ENCODE measurements at regions not wholly inside any gene's neighbourhood (a gene's known extent, or its start where the extent isn't known, plus 50 kb on each side); places are given as distances from the start of the nearest gene placed in this dataset.
A peak's percentile ranks its signal among the peaks of the same experiment; 100 is the strongest.

DNA sequence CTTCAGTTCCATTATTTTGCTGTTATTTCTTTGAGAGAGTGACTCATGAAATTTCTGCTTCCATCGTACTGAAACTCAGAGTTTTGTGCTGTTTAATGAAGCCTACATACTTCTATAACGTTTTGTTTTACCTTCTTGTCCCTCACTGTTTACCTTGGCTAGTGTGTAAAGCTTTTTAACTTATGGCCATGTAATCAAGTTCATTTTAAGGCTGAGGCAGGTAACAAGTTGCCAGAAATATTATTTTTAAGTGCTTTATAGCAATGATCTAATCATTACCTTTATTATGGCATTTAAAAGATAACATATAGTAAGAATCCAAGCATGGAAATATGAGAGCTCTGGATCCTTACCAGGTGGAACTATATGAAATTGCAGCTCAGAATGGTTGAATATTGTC is 102.3 kb upstream of the FAT1 start:
- DNase-seq (ENCODE audit: low read depth, low spot score), result no peak

DNA sequence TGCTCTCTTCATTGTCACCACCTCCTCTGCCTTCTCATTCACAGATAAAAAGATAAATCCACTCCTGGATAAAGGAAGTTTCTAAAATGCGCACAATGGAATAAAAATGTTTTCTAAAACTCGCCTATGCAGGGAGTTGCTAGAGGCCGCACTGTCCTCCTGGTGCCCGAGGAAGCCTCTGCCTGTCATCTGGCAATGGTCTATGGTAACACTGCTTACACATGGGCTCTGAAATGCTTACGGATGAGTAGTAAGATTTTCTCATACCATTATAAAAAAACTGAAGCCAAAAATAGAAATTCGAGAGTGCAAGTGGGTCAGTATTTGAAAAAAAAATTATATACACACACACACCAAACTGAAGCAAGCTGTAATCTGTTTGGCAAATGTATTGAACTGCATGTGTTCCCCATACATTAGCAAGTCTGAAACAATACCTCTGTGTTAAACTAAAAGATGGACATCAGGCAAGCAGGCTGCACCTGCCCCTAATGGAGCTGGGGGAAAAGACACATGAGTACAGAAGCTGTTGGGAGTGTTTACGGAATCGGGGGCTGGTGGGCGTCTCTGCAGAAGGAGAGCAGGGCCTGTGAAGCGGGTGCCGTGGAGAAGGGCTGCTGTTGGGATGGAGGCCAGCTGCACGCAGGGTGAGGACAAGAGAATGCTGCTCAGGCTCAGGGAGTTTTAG is 103.3 kb upstream of the FAT1 start:
- no peak for DNase-seq (ENCODE audit: low read depth, low spot score)
- TF ChIP-seq, protein P1, sequence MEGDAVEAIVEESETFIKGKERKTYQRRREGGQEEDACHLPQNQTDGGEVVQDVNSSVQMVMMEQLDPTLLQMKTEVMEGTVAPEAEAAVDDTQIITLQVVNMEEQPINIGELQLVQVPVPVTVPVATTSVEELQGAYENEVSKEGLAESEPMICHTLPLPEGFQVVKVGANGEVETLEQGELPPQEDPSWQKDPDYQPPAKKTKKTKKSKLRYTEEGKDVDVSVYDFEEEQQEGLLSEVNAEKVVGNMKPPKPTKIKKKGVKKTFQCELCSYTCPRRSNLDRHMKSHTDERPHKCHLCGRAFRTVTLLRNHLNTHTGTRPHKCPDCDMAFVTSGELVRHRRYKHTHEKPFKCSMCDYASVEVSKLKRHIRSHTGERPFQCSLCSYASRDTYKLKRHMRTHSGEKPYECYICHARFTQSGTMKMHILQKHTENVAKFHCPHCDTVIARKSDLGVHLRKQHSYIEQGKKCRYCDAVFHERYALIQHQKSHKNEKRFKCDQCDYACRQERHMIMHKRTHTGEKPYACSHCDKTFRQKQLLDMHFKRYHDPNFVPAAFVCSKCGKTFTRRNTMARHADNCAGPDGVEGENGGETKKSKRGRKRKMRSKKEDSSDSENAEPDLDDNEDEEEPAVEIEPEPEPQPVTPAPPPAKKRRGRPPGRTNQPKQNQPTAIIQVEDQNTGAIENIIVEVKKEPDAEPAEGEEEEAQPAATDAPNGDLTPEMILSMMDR (IDR thresholded peaks at IDR 0.05; ENCODE audit: low read depth, low read length), result no peak
- H3K4me3 ChIP-seq (ENCODE audit: low read depth, low read length), result no peak overlapping the region
- in situ Hi-C loops (cut with HindIII; ENCODE audit: low sequenced_read_pairs), result no loop called here

More for the DNA sequence above, 102.3 kb upstream of the FAT1 start:
- no peak overlapping the region for H3K4me3 ChIP-seq (ENCODE audit: low read depth, low read length)
- TF ChIP-seq, protein P1 (IDR thresholded peaks at IDR 0.05; ENCODE audit: low read depth, low read length), result no peak
- in situ Hi-C loops (cut with HindIII; ENCODE audit: low sequenced_read_pairs), result no loop called here

DNA sequence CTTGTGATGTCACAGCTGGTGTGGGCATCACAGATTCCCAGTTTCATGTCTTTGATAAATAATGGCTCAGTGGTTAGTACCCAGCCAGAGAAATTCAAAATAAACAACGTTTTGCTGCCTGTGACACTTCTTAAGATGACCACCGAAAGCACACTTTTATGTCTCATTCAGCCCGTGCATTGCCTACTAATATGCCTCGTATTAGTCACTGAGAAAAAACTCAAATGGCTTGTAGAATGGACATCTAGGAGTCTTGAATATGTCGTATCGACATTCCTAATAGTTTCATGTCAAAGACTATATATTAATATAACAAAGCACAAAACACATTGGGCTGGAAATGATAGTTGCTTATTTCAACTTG is 103.9 kb upstream of the FAT1 start:
- no peak for DNase-seq (ENCODE audit: low read depth, low spot score)
- TF ChIP-seq, protein P1 (IDR thresholded peaks at IDR 0.05; ENCODE audit: low read depth, low read length), result no peak
- no peak overlapping the region for H3K4me3 ChIP-seq (ENCODE audit: low read depth, low read length)
- in situ Hi-C loops (cut with HindIII; ENCODE audit: low sequenced_read_pairs), result no loop called here

DNA sequence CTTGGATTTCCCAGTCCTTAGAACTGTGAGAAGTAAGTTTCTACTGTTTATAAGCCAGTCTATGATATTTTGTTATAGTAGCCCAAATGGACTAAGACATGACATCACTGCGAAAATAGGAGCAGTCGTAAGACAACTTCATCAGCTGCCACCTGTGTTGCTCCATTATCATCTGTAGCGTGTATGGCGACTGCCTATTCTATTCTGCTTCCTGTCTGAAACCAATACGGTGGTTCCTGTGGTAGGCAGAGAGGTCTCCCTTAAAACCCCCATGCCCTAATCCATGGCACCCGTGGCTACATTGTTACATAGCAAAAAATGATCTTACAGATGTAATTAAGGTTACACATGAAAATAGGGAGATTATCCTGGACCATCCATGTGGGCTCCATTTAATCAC is 105.4 kb upstream of the FAT1 start:
- no peak for DNase-seq (ENCODE audit: low read depth, low spot score)
- no peak overlapping the region for H3K4me3 ChIP-seq (ENCODE audit: low read depth, low read length)
- in situ Hi-C loops (cut with HindIII; ENCODE audit: low sequenced_read_pairs), result no loop called here
- TF ChIP-seq, protein P1 (IDR thresholded peaks at IDR 0.05; ENCODE audit: low read depth, low read length), result no peak

DNA sequence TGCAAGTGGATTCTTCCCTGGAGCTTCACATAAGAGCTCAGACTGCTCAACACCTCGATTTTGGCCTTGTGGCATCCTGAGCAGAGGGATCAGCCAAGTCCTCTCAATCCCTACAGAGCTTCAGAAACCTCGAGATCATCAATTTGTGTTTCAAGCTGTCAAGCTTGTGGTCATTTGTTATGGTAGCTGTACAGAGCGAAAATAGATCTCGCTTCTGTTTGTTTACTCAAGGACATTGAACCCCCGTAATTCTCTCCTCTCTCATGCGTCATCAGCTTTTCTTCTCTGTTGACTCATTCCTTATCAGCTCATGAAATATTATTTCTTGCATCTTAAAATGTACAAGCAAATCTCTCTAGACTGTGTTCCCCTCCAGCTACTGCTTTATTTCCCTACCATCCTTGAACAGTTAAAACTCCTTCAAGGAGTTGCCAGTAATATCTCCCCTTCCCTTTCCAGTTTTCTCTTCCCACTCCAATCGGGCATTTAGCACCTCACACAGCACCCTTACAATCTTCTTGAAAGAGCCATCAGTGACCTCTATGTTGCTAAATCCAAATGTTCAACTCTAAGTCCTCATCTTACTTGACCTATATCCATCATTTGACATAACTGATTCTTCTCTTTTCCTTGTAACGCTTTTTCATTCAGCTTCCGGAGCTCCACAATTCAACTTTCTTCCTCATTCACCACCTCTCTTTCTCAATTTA is 106.2 kb upstream of the FAT1 start:
- in situ Hi-C loops (cut with HindIII; ENCODE audit: low sequenced_read_pairs), result no loop called here
- peak; percentile 94 for DNase-seq (ENCODE audit: low read depth, low spot score)
- no peak overlapping the region for H3K4me3 ChIP-seq (ENCODE audit: low read depth, low read length)
- TF ChIP-seq, protein P1 (IDR thresholded peaks at IDR 0.05; ENCODE audit: low read depth, low read length), result no peak

DNA sequence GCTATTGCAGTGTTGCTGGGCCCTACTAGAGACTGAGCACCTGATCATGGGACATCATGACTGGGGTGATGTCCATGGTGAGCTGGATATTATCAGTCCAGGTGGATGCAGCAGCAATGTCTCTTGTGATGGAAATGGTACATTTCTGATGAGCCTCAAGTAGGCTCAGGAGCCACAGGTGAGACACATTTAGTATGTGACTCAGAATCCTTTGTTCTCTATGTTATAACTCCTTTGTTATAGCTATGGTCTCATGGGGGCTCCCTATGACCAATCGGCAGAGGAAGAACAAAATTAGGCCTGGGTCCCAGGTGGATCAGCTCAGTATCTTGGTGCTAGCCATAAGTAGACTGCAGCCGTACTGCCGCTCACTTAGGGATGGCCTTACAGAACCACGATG is 107.9 kb upstream of the FAT1 start:
- DNase-seq (ENCODE audit: low read depth, low spot score), result no peak
- H3K4me3 ChIP-seq (ENCODE audit: low read depth, low read length), result no peak overlapping the region
- TF ChIP-seq, protein P1 (IDR thresholded peaks at IDR 0.05; ENCODE audit: low read depth, low read length), result no peak
- in situ Hi-C loops (cut with HindIII; ENCODE audit: low sequenced_read_pairs), result no loop called here

All from astrocyte of the spinal cord (primary cell).